Loucy (cell line): ENCODE measurements at regions not wholly inside any gene's neighbourhood (a gene's known extent, or its start where the extent isn't known, plus 50 kb on each side); places are given as distances from the start of the nearest gene placed in this dataset.

Source experiments
- EZH2phosphoT487 ChIP-seq: fragments of 200-600 bp; IDR thresholded peaks from 2 replicates; pipeline ENCODE4 v1.6.1; 2018; ENCODE audit warnings: antibody characterized with exemption, mild to moderate bottlenecking, moderate library complexity, borderline replicate concordance
- TF ChIP-seq, protein P1 (sequence below): fragments of 200-600 bp; sonication (generic); conservative IDR thresholded peaks from 2 replicates; pipeline ENCODE4 v1.5.1; 2014; ENCODE audit warnings: mild to moderate bottlenecking, antibody characterized with exemption, low read length

DNA sequence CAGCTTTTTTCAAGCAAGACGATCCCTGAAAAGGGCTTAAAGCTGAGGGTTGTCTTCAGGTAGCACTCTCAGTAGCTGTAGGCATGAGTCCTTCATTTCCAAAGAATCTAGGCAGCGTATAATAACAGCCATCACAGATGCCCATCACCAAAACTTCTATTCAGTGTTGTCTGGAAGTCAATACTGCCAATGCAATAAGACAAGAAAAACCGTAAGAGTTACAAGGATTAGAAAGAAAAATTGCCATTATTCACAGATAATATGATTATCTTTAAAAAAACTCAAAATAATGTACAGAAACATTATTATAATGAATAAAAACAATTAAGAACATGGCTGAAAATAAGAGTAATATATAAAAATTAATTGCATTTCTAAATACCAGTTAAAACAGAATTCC lies 208.2 kb upstream of the ADRA1B start:
- TF ChIP-seq, protein P1, sequence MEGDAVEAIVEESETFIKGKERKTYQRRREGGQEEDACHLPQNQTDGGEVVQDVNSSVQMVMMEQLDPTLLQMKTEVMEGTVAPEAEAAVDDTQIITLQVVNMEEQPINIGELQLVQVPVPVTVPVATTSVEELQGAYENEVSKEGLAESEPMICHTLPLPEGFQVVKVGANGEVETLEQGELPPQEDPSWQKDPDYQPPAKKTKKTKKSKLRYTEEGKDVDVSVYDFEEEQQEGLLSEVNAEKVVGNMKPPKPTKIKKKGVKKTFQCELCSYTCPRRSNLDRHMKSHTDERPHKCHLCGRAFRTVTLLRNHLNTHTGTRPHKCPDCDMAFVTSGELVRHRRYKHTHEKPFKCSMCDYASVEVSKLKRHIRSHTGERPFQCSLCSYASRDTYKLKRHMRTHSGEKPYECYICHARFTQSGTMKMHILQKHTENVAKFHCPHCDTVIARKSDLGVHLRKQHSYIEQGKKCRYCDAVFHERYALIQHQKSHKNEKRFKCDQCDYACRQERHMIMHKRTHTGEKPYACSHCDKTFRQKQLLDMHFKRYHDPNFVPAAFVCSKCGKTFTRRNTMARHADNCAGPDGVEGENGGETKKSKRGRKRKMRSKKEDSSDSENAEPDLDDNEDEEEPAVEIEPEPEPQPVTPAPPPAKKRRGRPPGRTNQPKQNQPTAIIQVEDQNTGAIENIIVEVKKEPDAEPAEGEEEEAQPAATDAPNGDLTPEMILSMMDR: no peak
- no peak for TF ChIP-seq EZH2phosphoT487
